Colonic mucosa (tissue), 4 donors: ENCODE measurements at regions not wholly inside any gene's neighbourhood (a gene's known extent, or its start where the extent isn't known, plus 50 kb on each side); places are given as distances from the start of the nearest gene placed in this dataset.

ENCODE experiments used
- DNase-seq: peaks from one replicate; pipeline ENCODE4 v3.0.0-alpha.2; 2020
- H3K27ac ChIP-seq: fragments of 200-600 bp; one replicate; pipeline ENCODE4 v1.8.0; 2021
- H3K27me3 ChIP-seq: fragments of 200-600 bp; one replicate; pipeline ENCODE4 v1.8.0; 2021
- H3K36me3 ChIP-seq: fragments of 200-600 bp; one replicate; pipeline ENCODE4 v1.8.0; 2021
- H3K4me1 ChIP-seq: fragments of 200-600 bp; one replicate; pipeline ENCODE4 v1.8.0; 2021; ENCODE audit warnings: mild to moderate bottlenecking
- H3K4me3 ChIP-seq: fragments of 200-600 bp; one replicate; pipeline ENCODE4 v1.8.0; 2021
- H3K9ac ChIP-seq, 2 donors: one replicate each; pipeline ENCODE4 v1.7.0; 2013; ENCODE audit warnings: control low read depth in 2 of 2, low read depth in 2 of 2, low read length in 2 of 2
- H3K9me3 ChIP-seq: fragments of 200-600 bp; one replicate; pipeline ENCODE4 v1.8.0; 2021
- intact Hi-C: fragments of 100-400 bp; cut with DNase I; formaldehyde crosslinking; loops from one replicate; pipeline ENCODE4 v1.14.1; 2022
- TF ChIP-seq, protein P1 (sequence below): fragments of 200-600 bp; IDR thresholded peaks from one replicate; pipeline ENCODE4 v1.8.0; 2022; ENCODE audit warnings: antibody characterized with exemption, mild to moderate bottlenecking
- donor health status: healthy.
- donor health status: DM: no; HTN: no; CAD: no.
- donor health status: DM: no; HTN: no; CAD: no.

- Histone ChIP-seq H3K9me3 (no peaks in the 10 kb centered on the region), H3K9ac (no peak overlapping the region), H3K36me3 (no peaks in the 10 kb centered on the region), H3K4me1 (no peaks in the 10 kb centered on the region), H3K27ac (no peak overlapping the region), H3K4me3 (no peak overlapping the region), H3K27me3 (peaks cover 3% of the 10 kb centered on the region)
- intact Hi-C loops: no loop called here
- TF ChIP-seq, protein P1, sequence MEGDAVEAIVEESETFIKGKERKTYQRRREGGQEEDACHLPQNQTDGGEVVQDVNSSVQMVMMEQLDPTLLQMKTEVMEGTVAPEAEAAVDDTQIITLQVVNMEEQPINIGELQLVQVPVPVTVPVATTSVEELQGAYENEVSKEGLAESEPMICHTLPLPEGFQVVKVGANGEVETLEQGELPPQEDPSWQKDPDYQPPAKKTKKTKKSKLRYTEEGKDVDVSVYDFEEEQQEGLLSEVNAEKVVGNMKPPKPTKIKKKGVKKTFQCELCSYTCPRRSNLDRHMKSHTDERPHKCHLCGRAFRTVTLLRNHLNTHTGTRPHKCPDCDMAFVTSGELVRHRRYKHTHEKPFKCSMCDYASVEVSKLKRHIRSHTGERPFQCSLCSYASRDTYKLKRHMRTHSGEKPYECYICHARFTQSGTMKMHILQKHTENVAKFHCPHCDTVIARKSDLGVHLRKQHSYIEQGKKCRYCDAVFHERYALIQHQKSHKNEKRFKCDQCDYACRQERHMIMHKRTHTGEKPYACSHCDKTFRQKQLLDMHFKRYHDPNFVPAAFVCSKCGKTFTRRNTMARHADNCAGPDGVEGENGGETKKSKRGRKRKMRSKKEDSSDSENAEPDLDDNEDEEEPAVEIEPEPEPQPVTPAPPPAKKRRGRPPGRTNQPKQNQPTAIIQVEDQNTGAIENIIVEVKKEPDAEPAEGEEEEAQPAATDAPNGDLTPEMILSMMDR: no peak
- DNase-seq: no peak
Measured at GRCh38 chr6:40755749-40756452, 168.7 kb upstream of the LRFN2 start.

DNA sequence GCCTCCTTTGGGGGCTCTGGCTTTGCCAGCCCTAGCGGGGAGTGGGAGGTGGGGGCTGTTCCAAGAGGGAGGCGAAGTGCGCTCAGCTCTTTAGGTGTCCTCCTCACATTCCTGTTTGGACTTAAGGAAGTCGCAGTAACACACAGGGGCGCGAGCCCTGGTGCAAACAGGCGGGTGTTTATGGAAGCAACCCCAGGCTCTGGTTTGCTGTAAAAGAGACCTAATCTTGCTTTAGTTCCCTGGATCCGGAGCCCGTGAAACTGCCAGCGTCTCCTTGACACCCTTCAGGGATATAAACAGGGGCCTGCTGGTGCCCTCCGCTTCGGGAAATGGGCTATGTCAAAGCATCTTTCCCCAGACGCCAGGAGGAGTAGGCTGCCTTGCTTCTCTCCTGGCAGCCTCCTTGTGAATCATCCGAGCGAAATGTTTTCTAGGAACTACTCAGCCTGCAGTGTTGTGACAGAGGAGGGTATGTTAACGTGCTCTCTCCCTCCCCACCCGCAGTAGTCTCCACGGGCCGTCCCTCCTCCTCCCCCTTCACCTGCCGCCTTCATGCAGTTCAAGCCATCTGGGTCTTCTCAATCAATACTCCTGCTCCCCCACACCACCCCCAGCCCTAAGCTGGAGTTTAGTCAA, 168.0 kb upstream of the LRFN2 start:
- TF ChIP-seq, protein P1: no peak
- Histone ChIP-seq H3K36me3 (no peaks in the 10 kb centered on the region), H3K27ac (no peak overlapping the region), H3K9ac (no peak overlapping the region), H3K4me3 (no peak overlapping the region), H3K4me1 (no peaks in the 10 kb centered on the region), H3K27me3 (peaks cover 3% of the 10 kb centered on the region), H3K9me3 (no peaks in the 10 kb centered on the region)
- DNase-seq: no peak
- intact Hi-C loops: no loop called here

DNA sequence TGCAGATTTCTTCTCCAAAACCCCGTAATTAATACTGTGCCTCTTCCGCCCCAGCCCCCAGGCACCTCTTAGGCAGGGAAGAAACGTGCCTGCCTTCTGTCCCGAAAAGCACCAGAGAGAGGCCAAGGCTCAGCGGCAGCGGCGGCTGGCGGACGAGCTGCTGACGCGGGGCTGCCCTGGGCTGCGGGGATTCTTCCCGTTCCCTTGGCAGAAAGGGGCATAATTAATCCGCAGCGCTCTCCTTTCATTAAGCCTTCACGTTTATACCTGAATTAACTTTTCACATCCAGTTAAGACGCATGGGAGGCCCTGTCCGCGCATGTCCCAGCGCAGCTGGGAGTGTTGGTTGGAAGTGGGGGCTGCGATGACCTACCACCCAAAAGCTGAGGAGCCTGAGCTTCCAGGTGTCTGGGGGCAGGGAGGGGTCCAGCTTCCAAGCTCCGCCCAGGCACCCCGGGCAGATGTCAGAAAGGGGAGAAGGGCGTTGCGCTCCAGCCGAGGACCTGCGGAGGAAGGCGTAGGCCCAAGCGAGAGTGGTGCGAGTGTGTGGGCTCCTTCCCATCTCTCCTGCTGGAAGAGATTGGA, 167.4 kb upstream of the LRFN2 start:
- Histone ChIP-seq H3K36me3 (no peaks in the 10 kb centered on the region), H3K27me3 (peaks cover 3% of the 10 kb centered on the region), H3K4me1 (no peaks in the 10 kb centered on the region), H3K4me3 (no peak overlapping the region), H3K27ac (no peak overlapping the region), H3K9me3 (no peaks in the 10 kb centered on the region), H3K9ac (no peak overlapping the region)
- TF ChIP-seq, protein P1: no peak
- intact Hi-C loops: no loop called here
- no peak for DNase-seq

GRCh38 chr6:40753675-40754448, 166.7 kb upstream of the LRFN2 start:
- intact Hi-C loops: no loop called here

DNA sequence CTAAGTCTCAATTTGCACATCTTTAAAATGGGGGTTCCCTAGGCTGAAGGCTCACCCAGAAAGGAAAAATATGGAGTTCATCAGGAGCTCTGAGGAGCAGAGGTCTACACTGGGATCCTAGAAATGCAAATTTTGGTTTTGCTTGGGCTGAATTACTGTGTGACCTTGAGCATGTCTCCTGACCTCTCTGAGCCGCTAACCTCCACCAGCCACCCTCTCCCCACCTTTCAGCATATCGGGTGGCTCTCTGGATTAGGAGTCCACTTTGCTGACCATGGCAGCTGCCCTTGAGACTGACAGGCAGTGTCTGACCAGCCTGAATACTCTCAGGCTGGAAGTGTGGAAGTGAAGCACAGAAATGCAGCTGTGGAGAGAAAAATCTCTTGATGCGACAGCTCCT, 165.9 kb upstream of the LRFN2 start:
- no peak for DNase-seq
- TF ChIP-seq, protein P1: no peak
- Histone ChIP-seq H3K27ac (no peak overlapping the region), H3K4me3 (no peak overlapping the region), H3K36me3 (no peaks in the 10 kb centered on the region), H3K27me3 (peaks cover 3% of the 10 kb centered on the region), H3K9me3 (no peaks in the 10 kb centered on the region), H3K9ac (no peak overlapping the region), H3K4me1 (no peaks in the 10 kb centered on the region)
- intact Hi-C loops: no loop called here

More at GRCh38 chr6:40753675-40754448, 166.7 kb upstream of the LRFN2 start:
- DNase-seq: no peak
- H3K9me3 ChIP-seq: no peaks in the 10 kb centered on the region
- no peaks in the 10 kb centered on the region for H3K36me3 ChIP-seq
- H3K4me1 ChIP-seq: no peaks in the 10 kb centered on the region
- TF ChIP-seq, protein P1: no peak
- H3K9ac ChIP-seq: no peak overlapping the region
- peaks cover 3% of the 10 kb centered on the region for H3K27me3 ChIP-seq
- H3K27ac ChIP-seq: no peak overlapping the region
- H3K4me3 ChIP-seq: no peak overlapping the region
